PC-3 (cell line): ENCODE measurements at regions not wholly inside any gene's neighbourhood (a gene's known extent, or its start where the extent isn't known, plus 50 kb on each side); places are given as distances from the start of the nearest gene placed in this dataset.

Experiments used
- CTCF ChIP-seq: fragments of 300-600 bp; sonication (generic); conservative IDR thresholded peaks from 2 replicates; pipeline ENCODE4 v1.5.1; 2017; ENCODE audit warnings: antibody characterized with exemption, low read depth, mild to moderate bottlenecking, low read length
- EZH2 ChIP-seq: fragments of 300-600 bp; sonication (generic); IDR thresholded peaks from one replicate; pipeline ENCODE4 v1.6.1; 2017; ENCODE audit warnings: antibody characterized with exemption, mild to moderate bottlenecking, low read length; ENCODE audit not compliant: unreplicated experiment
- EZH2phosphoT487 ChIP-seq: fragments of 300-600 bp; sonication (generic); IDR thresholded peaks from 2 replicates; pipeline ENCODE4 v1.6.1; 2018; ENCODE audit warnings: mild to moderate bottlenecking, antibody characterized with exemption, low read length, borderline replicate concordance

DNA sequence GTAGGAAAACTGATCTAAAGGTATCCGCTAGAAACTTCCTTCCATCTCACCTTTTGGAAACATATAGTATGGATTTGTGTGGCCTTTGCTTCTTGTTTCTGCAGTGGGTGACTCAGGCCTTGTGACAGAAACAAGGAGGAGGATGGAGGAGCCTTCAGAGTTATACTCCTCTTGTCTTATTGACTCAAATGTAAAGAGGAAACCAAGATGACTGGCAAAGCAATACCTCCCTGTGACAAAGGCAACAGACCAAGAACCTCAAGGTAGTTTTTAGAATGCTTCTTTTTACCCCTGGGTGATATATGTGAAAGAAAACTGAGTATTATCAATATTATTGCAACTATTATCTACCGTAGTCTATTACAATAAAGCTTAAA lies 123.3 kb upstream of the SLIT3 start:
- TF ChIP-seq EZH2 (no peak), CTCF (no peak), EZH2phosphoT487 (no peak)
